Panc1 (cell line): ENCODE measurements at regions not wholly inside any gene's neighbourhood (a gene's known extent, or its start where the extent isn't known, plus 50 kb on each side); places are given as distances from the start of the nearest gene placed in this dataset.

Experiments
- ATAC-seq: fragments of 200-7000 bp; cut with Tn5 transposase; 2 replicates; pipeline ENCODE4 v1.9.1; 2020; ENCODE audit warnings: mild to moderate bottlenecking, moderate library complexity
- BruUV-seq: library from RNA; stranded (reverse); fragments of 400-500 nt; replicated peaks from 2 replicates; lab custom pipeline; 2021; lab: Mats Ljungman, UMichigan
- CTCF ChIA-PET: fragments of 300-600 bp; sonication (Branson Sonifier 250); formaldehyde crosslinking; loops from one replicate; lab custom pipeline; 2022; ENCODE audit warnings: antibody characterized with exemption; lab: Charles Lee
- POLR2A ChIA-PET: fragments of 300-600 bp; sonication (Branson Sonifier 250); formaldehyde crosslinking; loops from one replicate; lab custom pipeline; 2022; ENCODE audit warnings: antibody characterized with exemption; lab: Charles Lee
- DNase-seq: peaks from one replicate; pipeline ENCODE4 v3.0.0-alpha.2; 2010; ENCODE audit warnings: low read depth, low spot score
- H3K27ac ChIP-seq: 2 replicates; pipeline ENCODE4 v1.5.1; 2011; ENCODE audit warnings: mild to moderate bottlenecking, low read length, inconsistent platforms
- H3K27me3 ChIP-seq: fragments of 200-500 bp; sonication (Bioruptor generic); 2 replicates; pipeline ENCODE4 v1.6.0; 2014; ENCODE audit warnings: low read length, inconsistent platforms; ENCODE audit not compliant: control insufficient read depth, insufficient read depth
- H3K36me3 ChIP-seq: fragments of 200-500 bp; sonication (Bioruptor generic); 2 replicates; pipeline ENCODE4 v1.5.1; 2014; ENCODE audit warnings: inconsistent platforms, mild to moderate bottlenecking, low read length, moderate library complexity; ENCODE audit not compliant: control insufficient read depth, insufficient read depth
- H3K4me1 ChIP-seq: 2 replicates; pipeline ENCODE4 v1.5.1; 2011; ENCODE audit warnings: inconsistent platforms, mild to moderate bottlenecking, low read length, moderate library complexity; ENCODE audit not compliant: control insufficient read depth, insufficient read depth
- H3K4me3 ChIP-seq, 2 experiments: 2 replicates each; pipeline ENCODE4 v1.5.1; 2011 to 2012; ENCODE audit warnings: low read depth in 2 of 2, low read length in 2 of 2, mild to moderate bottlenecking in 2 of 2, inconsistent platforms in 1 of 2, moderate library complexity in 1 of 2
- H3K9me3 ChIP-seq: fragments of 200-500 bp; sonication (Bioruptor generic); 2 replicates; pipeline ENCODE4 v1.5.1; 2014; ENCODE audit warnings: low read depth, mild to moderate bottlenecking, inconsistent platforms, low read length, moderate library complexity; ENCODE audit not compliant: control insufficient read depth, insufficient read depth
- CTCF ChIP-seq: fragments of 450-650 bp; IDR thresholded peaks from 2 replicates; pipeline ENCODE4 v1.5.1; 2017; ENCODE audit warnings: mild to moderate bottlenecking
- POLR2AphosphoS5 ChIP-seq: IDR thresholded peaks from 2 replicates; pipeline ENCODE4 v1.6.1; 2012; ENCODE audit warnings: mild to moderate bottlenecking, low read depth, low read length, moderate library complexity
- REST ChIP-seq, 2 experiments: IDR thresholded peaks; 2 replicates each; pipeline ENCODE4 v1.6.1; 2011 to 2012; ENCODE audit warnings: low read depth in 2 of 2, control low read depth in 1 of 2, low read length in 1 of 2, mild to moderate bottlenecking in 1 of 2, moderate library complexity in 1 of 2; ENCODE audit not compliant: insufficient read depth in 1 of 2
- SIN3A ChIP-seq: IDR thresholded peaks from 2 replicates; pipeline ENCODE4 v1.6.1; 2012; ENCODE audit warnings: low read depth, mild to moderate bottlenecking, low read length, moderate library complexity, borderline replicate concordance; ENCODE audit not compliant: insufficient read depth
- TCF7L2 ChIP-seq: IDR thresholded peaks from 2 replicates; pipeline ENCODE4 v1.6.1; 2011; ENCODE audit warnings: mild to moderate bottlenecking, low read depth, low read length, inconsistent platforms
- in situ Hi-C: cut with HindIII; loops from 2 replicates; pipeline ENCODE4 v1.10.0; 2016; ENCODE audit warnings: low sequenced_read_pairs, low pct_unique_long_range_greater_than_20kb
- intact Hi-C: fragments of 100-400 bp; cut with micrococcal nuclease; formaldehyde crosslinking; loops from one replicate; pipeline ENCODE4 v1.10.0; 2022; ENCODE audit not compliant: unreplicated experiment

- H3K27ac ChIP-seq, result no peak overlapping the region
- H3K4me3 ChIP-seq, result no peak overlapping the region
- CTCF ChIA-PET, result no interaction called here
- no peaks in the 10 kb centered on the region for H3K4me1 ChIP-seq
- intact Hi-C loops, result no loop called here
- H3K36me3 ChIP-seq, result no peaks in the 10 kb centered on the region
- no peak for DNase-seq
- no peak for TF ChIP-seq REST (IDR thresholded peaks at IDR 0.05; ENCODE audit: insufficient read depth in 1 of 2, low read depth in 2 of 2, low read length in 1 of 2)
- no peak for TF ChIP-seq POLR2AphosphoS5
- no peak for TF ChIP-seq SIN3A
- TF ChIP-seq TCF7L2, result no peak
- TF ChIP-seq CTCF, result no peak
- H3K9me3 ChIP-seq, result no peaks in the 10 kb centered on the region
- POLR2A ChIA-PET, result interaction anchor here (0.7 kb wide), 1 partner anchor 1517 kb away, joined by 4 read pairs; no protein-coding TSS in a partner anchor
- H3K27me3 ChIP-seq, result no peaks in the 10 kb centered on the region
- in situ Hi-C loops, result no loop called here
- ATAC-seq, result no peak
- no TSS peak for BruUV-seq
Measured at GRCh38 chr2:53188851-53189510, 578.6 kb upstream of the CHAC2 start.

- Histone ChIP-seq H3K4me1 (no peaks in the 10 kb centered on the region), H3K27me3 (no peaks in the 10 kb centered on the region), H3K36me3 (no peaks in the 10 kb centered on the region), H3K27ac (no peak overlapping the region), H3K9me3 (no peaks in the 10 kb centered on the region), H3K4me3 (no peak overlapping the region)
- intact Hi-C loops (no loop called here), in situ Hi-C loops (no loop called here)
- ChIA-PET CTCF (no interaction called here), POLR2A (no interaction called here)
- DNase-seq, result no peak
- TF ChIP-seq POLR2AphosphoS5 (no peak), SIN3A (no peak), REST (IDR thresholded peaks at IDR 0.05; ENCODE audit: insufficient read depth in 1 of 2, low read depth in 2 of 2, low read length in 1 of 2) (no peak), TCF7L2 (no peak), CTCF (no peak)
- no peak for ATAC-seq
- no TSS peak for BruUV-seq
Measured at GRCh38 chr2:53183581-53183980, 584.0 kb upstream of the CHAC2 start.
